NCI-H510A treated with DMSO at 0.1 percent for 48 hours (cell line): ENCODE measurements at regions not wholly inside any gene's neighbourhood (a gene's known extent, or its start where the extent isn't known, plus 50 kb on each side); places are given as distances from the start of the nearest gene placed in this dataset.
"Not testable (repeated sequence)": the region's sequence is repeated elsewhere in the genome, so short reads cannot be mapped to it uniquely, and the experiment has no call there.

Source experiments
- DNase-seq: peaks from one replicate; lab custom pipeline; 2025; lab: John Stamatoyannopoulos, UW

DNA sequence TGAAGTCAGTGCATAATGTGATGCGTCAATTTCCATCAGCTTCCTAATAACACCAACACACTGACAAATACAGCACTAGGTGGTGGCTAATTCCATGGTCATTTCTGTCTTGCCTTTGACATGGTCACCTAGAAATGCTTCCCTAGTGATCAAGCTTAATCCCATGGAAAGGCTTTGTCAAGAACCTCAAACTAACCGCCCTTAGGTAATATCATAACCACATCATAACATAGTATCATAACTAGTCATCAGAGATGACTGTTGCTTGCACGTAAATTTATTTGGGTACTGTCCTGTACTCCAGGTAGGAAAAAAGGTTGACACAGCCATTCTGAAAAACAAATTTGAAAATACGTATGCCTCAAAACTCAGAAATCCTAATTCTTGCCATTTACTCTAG is 471.8 kb downstream of the IRS1 start:
- DNase-seq, result no peak

DNA sequence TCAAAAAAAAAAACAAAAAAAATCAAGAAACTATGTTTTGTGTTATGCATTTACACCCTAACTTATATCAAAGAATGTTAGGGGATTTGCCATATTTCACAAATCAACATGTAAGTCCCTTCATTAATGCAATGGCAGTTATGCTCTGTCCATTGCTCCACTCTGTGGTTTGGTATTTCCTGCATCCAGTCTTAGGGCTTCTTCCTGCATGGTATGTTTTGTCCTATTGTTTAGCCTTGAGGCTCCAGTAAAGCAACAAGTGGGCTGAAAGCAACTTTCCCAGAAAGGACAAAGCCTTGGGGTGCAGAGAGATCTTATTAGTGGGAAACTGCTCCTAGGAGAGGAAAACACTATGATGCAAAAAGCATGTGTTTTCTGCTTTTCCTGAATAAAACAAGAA is 474.1 kb downstream of the IRS1 start:
- no peak for DNase-seq

DNA sequence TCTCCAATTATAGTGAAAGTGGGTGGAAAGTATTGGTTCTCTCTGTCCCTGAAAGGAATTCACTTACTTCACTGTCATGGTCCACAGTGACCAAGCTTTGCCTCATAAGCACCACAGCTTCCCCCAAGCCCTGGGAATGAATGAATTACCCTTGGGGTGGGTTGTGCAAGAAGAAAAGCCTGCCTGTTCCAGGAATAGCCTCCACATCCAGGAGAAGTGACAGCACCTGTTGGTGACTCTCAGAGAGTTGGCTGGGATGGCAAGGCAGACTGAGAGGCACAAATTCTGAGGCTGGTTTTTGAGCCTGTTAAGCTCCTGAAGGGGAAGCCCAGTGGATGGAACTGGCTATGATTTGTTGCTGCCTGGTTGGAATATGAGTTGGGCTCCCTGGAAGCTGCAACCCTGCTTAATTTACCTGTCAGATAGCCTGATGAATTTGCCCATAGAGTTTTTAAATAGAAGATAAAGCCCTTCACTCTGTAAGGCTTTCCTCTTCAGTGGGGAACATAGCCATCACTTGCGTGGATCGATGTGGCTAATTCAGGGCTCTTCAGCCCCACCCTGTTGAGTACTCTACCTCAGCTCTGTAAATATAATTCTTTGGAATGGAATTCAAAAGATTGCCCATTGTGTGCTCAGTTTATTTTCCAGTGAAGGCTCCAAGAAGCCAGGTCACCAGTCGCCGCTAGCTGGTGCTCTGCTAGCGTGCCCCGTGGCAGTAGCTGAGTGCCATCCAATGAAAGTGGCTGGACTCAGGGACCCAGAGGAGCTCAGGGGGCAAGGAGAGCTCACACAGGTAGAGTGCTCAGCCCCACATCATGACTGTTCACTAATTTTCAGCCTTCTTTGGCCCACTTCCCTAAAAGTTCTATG is 479.3 kb downstream of the IRS1 start:
- DNase-seq, result no peak

GRCh38 chr2:226317970-226318369 is 481.6 kb downstream of the IRS1 start:
- no peak for DNase-seq

- no peak for DNase-seq
Measured at GRCh38 chr2:226313060-226313459, 486.6 kb downstream of the IRS1 start.

GRCh38 chr2:226312155-226312554 is 487.5 kb downstream of the IRS1 start:
- DNase-seq, result no peak

DNA sequence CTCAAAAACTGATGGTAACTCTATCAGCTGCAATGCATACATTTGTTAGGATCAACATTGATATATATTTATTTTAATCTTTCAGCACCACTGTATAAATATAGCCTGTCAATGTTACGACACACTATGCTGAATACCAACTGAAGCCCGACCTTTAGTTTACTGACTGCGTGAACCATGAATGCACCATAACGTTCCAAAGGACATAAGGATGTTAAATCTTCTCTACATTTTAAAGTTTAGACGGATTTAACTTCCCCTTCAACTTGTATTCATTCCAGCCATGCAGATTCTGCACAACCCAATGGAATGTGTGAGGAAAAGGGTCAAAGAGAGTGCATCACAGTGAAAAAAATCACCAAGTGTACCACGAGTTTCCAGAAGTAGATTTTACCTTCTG is 489.5 kb downstream of the IRS1 start:
- no peak for DNase-seq

- DNase-seq, result no peak
Measured at GRCh38 chr2:226308986-226309385, 490.6 kb downstream of the IRS1 start.

GRCh38 chr2:226308323-226308680 is 491.3 kb downstream of the IRS1 start:
- DNase-seq, result no peak

DNA sequence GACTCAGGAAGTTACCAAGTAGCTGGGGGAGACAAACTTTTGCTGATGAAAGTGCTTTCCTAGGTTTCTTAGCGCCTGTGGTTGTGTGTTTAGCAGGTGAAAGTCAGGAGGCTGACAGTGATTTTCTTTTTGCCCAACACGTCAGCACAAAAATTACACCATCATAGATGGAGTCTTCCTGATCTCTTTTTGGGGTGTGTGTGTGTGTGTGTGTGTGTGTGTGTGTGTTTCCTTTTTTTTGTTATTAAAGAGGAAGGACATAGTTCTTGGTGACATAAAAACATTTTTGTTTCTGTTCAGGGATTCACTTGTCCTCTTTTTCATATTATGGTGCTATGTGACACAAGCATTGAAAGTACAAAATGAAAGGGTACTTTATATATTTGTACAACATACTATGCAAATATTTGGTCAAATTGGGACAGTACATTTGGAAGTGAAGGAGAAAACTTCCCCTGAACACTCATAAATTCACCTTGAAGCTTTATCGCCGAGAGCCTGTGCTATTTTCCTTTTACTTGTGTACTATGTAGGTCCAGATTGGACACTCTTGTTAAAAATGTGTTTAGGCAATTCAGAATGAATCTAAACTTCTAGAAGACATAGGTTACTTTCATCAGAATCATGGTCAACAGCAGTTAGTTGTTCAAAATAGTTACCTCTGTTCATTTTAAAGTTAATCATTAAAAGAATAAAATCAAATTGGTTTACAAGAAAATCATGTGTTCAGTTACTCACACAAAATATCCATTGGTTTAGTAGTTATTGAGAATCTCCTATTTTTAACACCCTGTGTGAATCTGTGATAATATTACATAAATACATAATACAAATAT is 491.9 kb downstream of the IRS1 start:
- no peak for DNase-seq

DNA sequence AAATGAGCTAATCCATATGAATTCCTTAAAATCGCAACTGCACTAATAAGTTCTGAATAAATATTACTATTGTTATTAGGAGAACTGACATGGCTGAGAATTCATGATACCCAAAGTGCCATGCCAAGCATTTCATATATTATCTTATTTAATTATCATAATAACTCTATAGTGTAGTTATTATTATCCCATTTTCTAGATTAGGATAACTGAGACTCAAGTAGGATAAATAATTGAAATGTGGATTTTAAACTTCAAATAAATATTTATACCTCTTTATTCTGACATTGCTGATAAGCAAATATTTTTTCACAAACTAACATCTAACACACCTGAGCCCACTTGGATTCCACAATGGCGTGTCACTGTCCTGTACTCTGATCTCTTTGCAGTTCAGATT is 492.7 kb downstream of the IRS1 start:
- no peak for DNase-seq

GRCh38 chr2:226304308-226304707 is 495.3 kb downstream of the IRS1 start:
- no peak for DNase-seq

DNA sequence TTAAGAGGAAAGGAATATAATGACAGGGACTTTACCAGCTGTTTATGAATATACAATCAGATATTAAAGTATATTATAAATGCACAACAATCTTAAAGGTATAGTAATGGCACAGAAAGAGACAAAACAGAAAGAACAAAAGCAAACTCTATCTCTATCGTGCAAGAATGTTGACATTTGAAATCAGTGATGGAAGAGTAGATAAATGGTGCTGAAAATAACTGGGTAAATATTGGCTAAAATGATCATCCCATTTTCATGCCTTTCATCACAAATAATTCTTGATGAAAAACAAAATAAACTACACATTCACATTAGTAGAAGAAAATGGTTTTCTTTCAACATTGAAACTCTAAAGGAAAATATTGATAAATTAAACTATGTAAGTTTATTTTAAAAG is 495.9 kb downstream of the IRS1 start:
- DNase-seq, result no peak

DNA sequence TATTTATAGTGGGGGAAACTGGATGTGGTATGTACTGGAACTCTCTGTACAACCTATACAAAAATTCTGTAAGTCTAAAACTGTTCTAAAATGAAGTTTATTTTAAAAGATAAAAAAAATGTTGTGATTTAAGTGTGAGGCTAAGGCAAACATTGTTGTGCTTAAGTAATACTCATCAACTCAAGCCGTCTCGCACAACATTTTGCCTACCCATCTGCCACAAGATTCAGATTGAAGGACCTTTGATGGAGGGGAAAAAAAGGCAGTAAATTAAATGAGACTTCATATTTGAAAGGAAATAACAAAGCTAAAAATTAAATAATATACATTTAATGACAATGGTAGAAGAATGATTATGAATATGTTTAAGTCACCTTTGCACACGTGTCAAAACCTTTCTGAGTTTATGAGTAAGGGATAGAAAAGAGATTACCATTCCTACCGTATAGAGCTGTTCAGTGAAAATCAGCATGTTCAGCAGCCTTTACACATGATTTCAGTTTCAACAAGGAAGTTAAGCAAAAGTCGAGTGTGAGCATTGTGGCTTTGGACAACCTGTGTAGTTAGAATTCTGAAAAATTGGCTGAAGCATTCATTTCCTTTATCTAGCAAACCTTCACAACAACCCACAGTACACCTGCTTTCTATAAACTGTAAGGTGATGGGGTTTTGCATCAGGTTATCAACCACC is 499.3 kb downstream of the IRS1 start:
- no peak for DNase-seq

DNA sequence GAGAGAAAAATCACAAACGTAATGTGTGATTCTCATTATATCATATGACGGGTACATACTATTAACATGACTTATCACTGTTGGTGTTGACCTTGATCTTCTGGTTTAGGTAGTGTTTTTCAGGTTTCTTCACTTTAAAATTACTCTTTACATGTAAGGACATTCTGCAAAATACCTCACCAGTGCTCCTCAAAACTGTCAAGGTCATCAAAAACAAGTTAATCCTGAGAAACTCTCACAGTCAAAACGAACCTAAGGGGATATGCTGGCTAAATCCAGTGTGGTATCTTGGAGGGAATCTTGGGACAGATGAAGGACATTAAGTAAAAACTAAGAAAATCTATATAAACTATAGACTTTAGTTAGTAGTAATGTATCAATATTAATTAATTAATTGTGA is 499.8 kb downstream of the IRS1 start:
- no peak for DNase-seq

DNA sequence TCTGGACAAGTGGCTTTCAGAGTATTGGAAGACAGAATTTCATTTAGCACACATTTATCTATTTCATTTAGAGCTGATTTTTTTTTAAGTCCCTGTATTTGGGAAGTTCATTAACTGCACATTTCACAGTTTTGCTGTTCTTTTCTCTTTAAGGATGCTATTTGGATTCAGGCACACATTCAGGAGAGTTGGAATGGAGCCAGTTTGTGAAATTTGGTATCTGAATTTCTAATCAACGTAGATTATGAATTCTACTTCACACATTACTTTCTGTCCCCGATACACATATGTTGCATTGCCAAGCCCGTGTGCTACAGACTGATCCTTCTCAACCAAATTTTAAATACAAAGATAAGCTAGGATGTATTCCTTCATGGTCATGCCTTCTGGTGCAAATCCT is 503.9 kb downstream of the IRS1 start:
- DNase-seq, result no peak

- no peak for DNase-seq
Measured at GRCh38 chr2:226295123-226295522, 504.5 kb downstream of the IRS1 start.

DNA sequence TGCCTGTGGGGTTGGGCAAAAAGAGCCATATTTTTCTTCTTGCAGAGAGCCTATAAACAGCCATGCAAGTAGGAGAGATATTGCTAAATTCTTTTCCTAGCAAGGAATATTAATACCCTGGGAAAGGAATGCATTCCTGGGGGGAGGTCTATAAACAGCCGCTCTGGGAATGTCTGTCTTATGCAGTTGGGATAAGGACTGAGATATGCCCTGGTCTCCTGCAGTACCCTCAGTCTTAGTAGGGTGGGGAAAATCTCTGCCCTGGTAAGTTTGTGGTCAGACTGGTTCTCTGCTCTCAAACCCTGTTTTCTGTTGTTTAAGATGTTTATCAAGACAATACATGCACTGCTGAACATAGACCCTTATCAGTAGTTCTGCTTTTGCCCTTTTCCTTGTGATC is 508.3 kb downstream of the IRS1 start:
- DNase-seq, result not testable (repeated sequence)

- DNase-seq, result no peak
Measured at GRCh38 chr2:226286916-226287315, 512.7 kb downstream of the IRS1 start.

DNA sequence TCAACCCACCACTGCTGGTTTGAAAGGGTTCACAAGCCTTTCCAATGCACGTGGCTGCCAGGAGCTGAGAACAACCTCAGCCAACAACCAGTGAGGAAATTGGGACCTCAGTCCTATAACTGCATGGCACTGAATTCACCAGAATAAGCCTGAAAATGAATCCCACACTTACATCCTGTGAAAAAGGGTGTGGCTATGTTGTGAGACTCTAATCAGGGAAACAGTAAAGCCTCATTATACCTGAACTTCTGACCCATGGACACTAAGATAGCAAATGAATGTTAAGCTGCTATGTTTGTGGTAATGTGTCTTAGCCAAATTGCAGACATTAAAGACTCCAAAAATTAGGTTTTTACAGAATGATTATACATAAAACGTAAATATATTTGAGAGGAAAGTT is 515.8 kb downstream of the IRS1 start:
- DNase-seq, result no peak

DNA sequence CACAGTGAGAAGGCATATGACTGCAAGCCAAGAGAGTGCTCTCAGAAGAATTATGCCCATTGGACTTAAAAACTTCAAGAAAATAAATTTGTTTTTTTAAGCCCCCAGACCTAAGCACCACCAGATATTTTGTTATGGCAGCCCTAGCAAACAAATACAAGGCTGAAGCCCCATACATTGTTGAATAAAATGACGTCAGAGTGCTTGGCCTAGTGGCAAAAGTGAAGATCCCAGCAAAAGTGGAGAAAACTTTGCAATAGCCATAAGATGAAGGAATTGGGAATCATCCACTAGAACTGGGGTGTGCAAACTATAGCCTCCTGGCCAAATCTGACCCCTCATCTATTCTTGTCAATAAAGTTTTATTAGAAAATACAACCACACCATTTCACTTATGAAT is 517.5 kb downstream of the IRS1 start:
- no peak for DNase-seq

- not testable (repeated sequence) for DNase-seq
Measured at GRCh38 chr2:226280136-226280535, 519.5 kb downstream of the IRS1 start.

GRCh38 chr2:226275215-226275614 is 524.4 kb downstream of the IRS1 start:
- DNase-seq, result no peak
